ENCODE measurements at regions not wholly inside any gene's neighbourhood (a gene's known extent, or its start where the extent isn't known, plus 50 kb on each side); places are given as distances from the start of the nearest gene placed in this dataset.
A peak's percentile ranks its signal among the peaks of the same experiment; 100 is the strongest.

GRCh38 chr3:153681057-153681456, 440.1 kb upstream of the ARHGEF26 start:
- H3K4me3 ChIP-seq (ENCODE audit: low read depth, low read length) = no peak overlapping the region
- no peak for TF ChIP-seq CTCF (IDR thresholded peaks at IDR 0.05; ENCODE audit: insufficient read depth, low read length)
- DNase-seq (ENCODE audit: low read depth) = no peak

- DNase-seq (ENCODE audit: low read depth) = peak; percentile 8
- TF ChIP-seq CTCF (IDR thresholded peaks at IDR 0.05; ENCODE audit: insufficient read depth, low read length) = no peak
- no peak overlapping the region for H3K4me3 ChIP-seq (ENCODE audit: low read depth, low read length)
These were observed 432.7 kb upstream of the ARHGEF26 start for GRCh38 chr3:153688301-153689120.

GRCh38 chr3:153693207-153693606, 428.0 kb upstream of the ARHGEF26 start:
- no peak overlapping the region for H3K4me3 ChIP-seq (ENCODE audit: low read depth, low read length)
- no peak for TF ChIP-seq CTCF (IDR thresholded peaks at IDR 0.05; ENCODE audit: insufficient read depth, low read length)
- DNase-seq (ENCODE audit: low read depth) = no peak

GRCh38 chr3:153702106-153702505, 419.1 kb upstream of the ARHGEF26 start:
- no peak for TF ChIP-seq CTCF (IDR thresholded peaks at IDR 0.05; ENCODE audit: insufficient read depth, low read length)
- H3K4me3 ChIP-seq (ENCODE audit: low read depth, low read length) = no peak overlapping the region
- DNase-seq (ENCODE audit: low read depth) = no peak

- TF ChIP-seq CTCF (IDR thresholded peaks at IDR 0.05; ENCODE audit: insufficient read depth, low read length) = no peak
- no peak for DNase-seq (ENCODE audit: low read depth)
- no peak overlapping the region for H3K4me3 ChIP-seq (ENCODE audit: low read depth, low read length)
These were observed 417.1 kb upstream of the ARHGEF26 start for GRCh38 chr3:153704115-153704514.

- no peak for DNase-seq (ENCODE audit: low read depth)
- H3K4me3 ChIP-seq (ENCODE audit: low read depth, low read length) = no peak overlapping the region
- TF ChIP-seq CTCF (IDR thresholded peaks at IDR 0.05; ENCODE audit: insufficient read depth, low read length) = no peak
These were observed 414.5 kb upstream of the ARHGEF26 start for GRCh38 chr3:153706706-153707105.

- DNase-seq (ENCODE audit: low read depth) = no peak
These were observed 407.2 kb upstream of the ARHGEF26 start for GRCh38 chr3:153714016-153714415.

More at GRCh38 chr3:153714016-153714415, 407.2 kb upstream of the ARHGEF26 start:
- H3K4me3 ChIP-seq (ENCODE audit: low read depth, low read length) = no peak overlapping the region
- no peak for TF ChIP-seq CTCF (IDR thresholded peaks at IDR 0.05; ENCODE audit: insufficient read depth, low read length)

All from fibroblast of the aortic adventitia (primary cell).